NOMO-1 (cell line): ENCODE measurements at regions not wholly inside any gene's neighbourhood (a gene's known extent, or its start where the extent isn't known, plus 50 kb on each side); places are given as distances from the start of the nearest gene placed in this dataset.

Experiments used
- DNase-seq, 2 experiments: peaks; one replicate each; lab custom pipeline; 2025; ENCODE audit not compliant: unreplicated experiment in 2 of 2; lab: John Stamatoyannopoulos, UW

GRCh38 chr6:74785236-74785635 lies 420.6 kb downstream of the COL12A1 start:
- DNase-seq: no peak

GRCh38 chr6:74782346-74782745 lies 423.5 kb downstream of the COL12A1 start:
- DNase-seq: no peak

GRCh38 chr6:74780831-74781230 lies 425.0 kb downstream of the COL12A1 start:
- DNase-seq: no peak

- DNase-seq: no peak
Measured at GRCh38 chr6:74768738-74769137, 437.1 kb downstream of the COL12A1 start.

DNA sequence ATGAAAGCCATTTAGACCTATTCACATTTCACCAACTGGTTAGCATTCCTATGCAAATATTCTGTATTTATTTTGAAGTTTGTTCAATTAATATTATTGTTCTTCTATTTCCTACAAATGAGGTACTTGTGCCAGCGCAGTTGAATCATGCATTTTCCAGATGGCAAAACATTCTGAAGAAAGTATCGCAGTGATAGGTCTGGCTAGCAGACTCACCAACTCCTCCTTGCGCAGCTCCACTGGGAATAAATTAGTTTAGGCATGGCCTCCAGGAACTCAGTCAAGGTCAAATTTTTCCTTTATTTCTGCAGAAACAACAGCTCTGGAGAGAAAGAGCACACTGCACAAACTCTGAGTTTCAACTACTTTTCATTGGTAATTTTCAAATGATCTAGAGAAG lies 437.7 kb downstream of the COL12A1 start:
- DNase-seq: no peak

- no peak for DNase-seq
Measured at GRCh38 chr6:74765486-74765885, 440.4 kb downstream of the COL12A1 start.

DNA sequence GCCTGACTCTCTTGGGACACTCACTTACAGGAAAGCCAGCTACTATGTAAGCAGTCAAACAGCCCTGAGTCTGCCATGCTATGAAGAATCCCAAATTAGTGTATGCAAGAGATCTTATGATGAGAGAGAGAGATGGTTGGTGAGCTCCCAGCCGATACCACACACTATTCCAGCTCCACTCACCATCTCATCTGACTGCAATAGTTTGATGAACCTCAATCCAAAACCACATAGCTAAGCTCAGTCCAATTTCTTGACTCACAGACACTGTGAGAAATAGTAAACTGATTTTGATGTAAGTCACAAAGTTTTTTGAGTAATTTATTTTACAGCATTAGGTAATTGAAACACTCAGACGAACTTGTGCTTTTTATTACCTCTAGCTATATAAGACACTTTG lies 441.4 kb downstream of the COL12A1 start:
- DNase-seq: no peak

DNA sequence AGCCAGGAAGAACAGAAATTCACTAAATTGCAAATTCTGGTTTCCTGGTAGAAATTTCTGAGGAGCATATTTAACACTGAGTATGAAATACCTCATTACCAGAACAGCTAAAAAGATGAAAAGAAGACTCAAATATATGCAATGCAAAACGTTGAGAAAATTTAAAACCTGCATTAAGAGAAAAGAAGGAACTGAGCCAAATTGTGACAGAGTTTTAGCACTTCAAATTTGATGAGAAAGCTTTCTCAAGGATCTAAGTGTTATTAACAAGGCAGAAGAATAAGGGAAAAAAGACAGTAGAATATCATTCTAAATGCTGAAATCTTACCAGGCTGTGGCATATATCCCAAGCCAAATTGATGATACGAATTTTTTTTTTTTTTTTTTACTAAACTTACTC lies 443.0 kb downstream of the COL12A1 start:
- DNase-seq: no peak

GRCh38 chr6:74757813-74758212 lies 448.0 kb downstream of the COL12A1 start:
- DNase-seq: no peak

GRCh38 chr6:74756923-74757322 lies 448.9 kb downstream of the COL12A1 start:
- DNase-seq: no peak

GRCh38 chr6:74755778-74756177 lies 450.1 kb downstream of the COL12A1 start:
- DNase-seq: no peak

DNA sequence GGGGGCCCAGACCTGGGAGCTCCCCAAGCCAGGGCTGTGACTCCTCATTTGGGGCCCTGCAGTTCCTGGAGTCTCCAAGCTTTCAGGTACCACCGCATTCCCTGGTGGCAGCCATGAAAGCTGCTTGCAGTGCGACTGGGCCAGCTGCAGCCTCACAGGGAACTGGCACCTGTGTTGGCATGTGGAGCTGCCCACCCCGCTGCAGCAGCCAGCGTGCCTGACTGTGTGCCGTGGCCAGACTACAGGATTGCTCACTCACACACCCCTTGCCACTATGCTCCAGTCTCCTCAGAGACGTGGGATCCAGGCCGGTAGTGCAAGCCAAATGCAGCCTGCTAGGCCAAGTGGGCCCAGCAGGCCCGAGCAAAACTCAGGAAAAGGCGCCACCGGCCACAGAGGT lies 450.7 kb downstream of the COL12A1 start:
- no peak for DNase-seq

- DNase-seq: no peak
Measured at GRCh38 chr6:74753883-74754600, 451.8 kb downstream of the COL12A1 start.

DNA sequence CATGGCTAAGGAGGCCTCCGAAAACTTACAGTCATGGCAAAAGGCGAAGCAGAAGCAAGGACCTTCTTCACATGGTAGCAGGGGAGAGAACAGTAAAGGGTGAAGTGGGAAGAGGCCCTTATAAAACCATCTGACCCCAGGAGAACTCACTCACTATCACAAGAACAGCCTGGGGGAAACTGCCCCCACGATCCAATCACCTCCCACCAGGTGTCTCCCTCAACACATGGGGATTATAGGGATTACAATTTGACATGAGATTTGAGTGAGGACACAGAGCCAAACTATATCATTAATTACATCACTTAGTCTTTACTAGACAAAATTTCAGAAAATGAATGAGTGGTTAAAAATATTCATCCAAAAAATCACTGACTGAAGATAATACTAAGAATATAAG lies 453.6 kb downstream of the COL12A1 start:
- no peak for DNase-seq

GRCh38 chr6:74750826-74751225 lies 455.0 kb downstream of the COL12A1 start:
- no peak for DNase-seq

DNA sequence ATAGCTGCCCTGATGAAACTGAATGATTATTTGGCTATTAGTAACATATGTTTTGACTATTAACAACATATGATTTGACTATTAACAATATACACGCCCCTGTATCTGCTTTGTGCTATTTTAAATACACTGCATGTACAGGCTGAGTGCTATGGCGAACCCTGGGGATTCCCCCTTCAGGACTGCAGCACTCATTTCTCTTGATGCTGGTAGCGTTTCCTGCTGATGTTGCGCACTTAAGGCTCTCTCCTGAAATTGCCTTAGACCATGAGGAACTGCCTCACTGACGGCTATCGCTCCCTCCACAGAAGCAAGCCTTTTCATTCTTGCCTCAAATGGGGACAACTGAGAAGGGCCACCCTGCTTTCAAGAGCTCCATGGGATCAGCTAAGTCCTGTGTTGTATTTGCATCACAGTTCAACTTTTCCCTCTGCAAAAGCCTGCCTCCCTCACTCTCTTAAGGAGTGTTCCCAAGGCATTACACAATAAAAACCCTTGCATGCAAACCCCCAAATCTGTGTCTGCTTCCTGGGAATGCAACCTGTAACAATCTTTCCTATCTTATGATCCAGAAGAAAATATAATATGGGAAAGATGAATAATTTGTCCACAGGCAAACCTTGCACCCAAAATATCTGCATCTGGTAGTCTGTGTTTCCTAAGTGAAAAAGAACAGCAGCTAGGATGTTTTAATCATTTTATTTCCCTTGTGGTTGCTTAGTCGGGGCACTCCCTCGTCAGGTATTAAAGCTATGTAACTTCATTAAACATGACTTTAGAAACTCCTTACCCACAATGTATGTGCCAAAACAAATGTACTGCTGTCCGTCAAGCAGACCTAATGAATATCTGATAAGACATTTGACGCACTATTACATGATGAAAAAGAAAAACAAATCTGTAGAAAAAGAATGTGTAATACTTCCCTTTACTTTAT lies 456.4 kb downstream of the COL12A1 start:
- no peak for DNase-seq

- no peak for DNase-seq
Measured at GRCh38 chr6:74745670-74746069, 460.2 kb downstream of the COL12A1 start.

GRCh38 chr6:74742793-74743508 lies 462.9 kb downstream of the COL12A1 start:
- no peak for DNase-seq

DNA sequence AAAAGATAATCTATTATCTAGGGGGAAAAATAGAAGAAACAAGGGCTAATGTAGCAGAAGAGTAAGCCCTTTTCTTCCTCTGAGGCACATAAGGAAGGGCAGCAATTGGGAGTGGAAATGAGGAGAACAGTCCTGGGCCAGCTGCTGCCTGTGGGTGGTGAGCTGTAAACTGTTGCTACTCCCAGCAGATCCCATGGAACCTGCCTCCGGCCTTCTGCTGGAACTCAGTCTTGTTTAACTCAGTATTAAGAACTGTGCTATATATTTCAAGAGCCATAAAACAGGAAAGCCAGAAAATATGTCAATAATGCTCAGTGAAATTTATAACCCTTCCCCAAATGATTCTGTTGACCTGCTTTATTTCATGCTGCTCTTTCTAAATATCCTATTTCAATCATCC lies 464.2 kb downstream of the COL12A1 start:
- DNase-seq: no peak

- no peak for DNase-seq
Measured at GRCh38 chr6:74735304-74735703, 470.5 kb downstream of the COL12A1 start.

- no peak for DNase-seq
Measured at GRCh38 chr6:74734901-74735300, 471.0 kb downstream of the COL12A1 start.
